Mesodermal cell (in vitro differentiated cells): ENCODE measurements at regions not wholly inside any gene's neighbourhood (a gene's known extent, or its start where the extent isn't known, plus 50 kb on each side); places are given as distances from the start of the nearest gene placed in this dataset.
"Not testable (repeated sequence)": the region's sequence is repeated elsewhere in the genome, so short reads cannot be mapped to it uniquely, and the experiment has no call there.

ENCODE experiments used
- H3K27ac ChIP-seq: 2 replicates; pipeline ENCODE4 v1.7.0; 2013; ENCODE audit warnings: mild to moderate bottlenecking, low read depth, low read length, moderate library complexity; ENCODE audit not compliant: severe bottlenecking
- H3K36me3 ChIP-seq: 2 replicates; pipeline ENCODE4 v1.7.1; 2013; ENCODE audit warnings: mild to moderate bottlenecking, low read length, moderate library complexity; ENCODE audit not compliant: control insufficient read depth, insufficient read depth
- H3K4me1 ChIP-seq: one replicate; pipeline ENCODE4 v1.7.1; 2013; ENCODE audit warnings: mild to moderate bottlenecking, low read length; ENCODE audit not compliant: insufficient read depth, control insufficient read depth, poor library complexity, severe bottlenecking
- H3K4me3 ChIP-seq: 2 replicates; pipeline ENCODE4 v1.7.0; 2013; ENCODE audit warnings: low read length, control low read depth, mild to moderate bottlenecking; ENCODE audit not compliant: insufficient read depth, poor library complexity, severe bottlenecking; ENCODE audit errors: extremely low read depth
- H3K9me3 ChIP-seq: 2 replicates; pipeline ENCODE4 v1.7.1; 2013; ENCODE audit warnings: mild to moderate bottlenecking, low read length, moderate library complexity; ENCODE audit not compliant: control insufficient read depth
- WGBS, 2 experiments: methylation state at CpG; one replicate each; pipeline ENCODE4 v1.1.5; 2013; ENCODE audit warnings: missing lambda C conversion rate in 2 of 2; ENCODE audit not compliant: insufficient coverage in 2 of 2; 5-methylcytosine and 5-hydroxymethylcytosine counted together

- Histone ChIP-seq H3K4me3 (no peak overlapping the region), H3K36me3 (no peaks in the 10 kb centered on the region), H3K9me3 (no peaks in the 10 kb centered on the region), H3K4me1 (no peaks in the 10 kb centered on the region), H3K27ac (no peak overlapping the region)
- 84 to 92% methylated on average over 3 to 4 of the region's 5 CpGs for WGBS, 2 experiments
Observed at GRCh38 chr9:38128752-38129270, 59.8 kb upstream of the SHB start.

GRCh38 chr9:38127271-38127839 lies 58.3 kb upstream of the SHB start:
- 82 to 89% methylated on average over 5 of the region's 6 CpGs for WGBS, 2 experiments
- no peak overlapping the region for H3K4me3 ChIP-seq
- no peaks in the 10 kb centered on the region for H3K36me3 ChIP-seq
- no peak overlapping the region for H3K27ac ChIP-seq
- no peaks in the 10 kb centered on the region for H3K4me1 ChIP-seq
- H3K9me3 ChIP-seq, result no peaks in the 10 kb centered on the region

DNA sequence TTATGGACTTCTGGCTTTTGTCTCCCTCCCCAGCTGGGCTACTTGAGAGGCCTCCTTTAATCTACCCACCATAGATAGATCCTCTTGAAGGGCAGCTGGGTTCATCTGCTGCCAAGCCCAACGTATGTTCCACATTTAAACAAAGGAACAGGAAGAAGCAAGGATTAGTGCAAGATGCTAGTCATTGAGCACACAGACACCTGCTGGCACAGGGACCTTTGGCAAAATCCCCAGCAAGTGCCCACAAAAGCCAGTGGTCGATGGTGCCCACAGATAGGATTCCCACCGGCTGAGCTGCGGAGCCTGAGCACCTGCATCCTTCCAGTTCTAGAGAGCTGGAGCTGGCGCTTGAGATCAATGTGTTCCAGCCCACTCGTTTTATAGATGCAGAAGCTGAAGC lies 57.7 kb upstream of the SHB start:
- Histone ChIP-seq H3K4me3 (no peak overlapping the region), H3K27ac (no peak overlapping the region), H3K4me1 (no peaks in the 10 kb centered on the region), H3K9me3 (no peaks in the 10 kb centered on the region), H3K36me3 (no peaks in the 10 kb centered on the region)
- 86 to 88% methylated on average over 5 to 6 of the region's 6 CpGs for WGBS, 2 experiments

DNA sequence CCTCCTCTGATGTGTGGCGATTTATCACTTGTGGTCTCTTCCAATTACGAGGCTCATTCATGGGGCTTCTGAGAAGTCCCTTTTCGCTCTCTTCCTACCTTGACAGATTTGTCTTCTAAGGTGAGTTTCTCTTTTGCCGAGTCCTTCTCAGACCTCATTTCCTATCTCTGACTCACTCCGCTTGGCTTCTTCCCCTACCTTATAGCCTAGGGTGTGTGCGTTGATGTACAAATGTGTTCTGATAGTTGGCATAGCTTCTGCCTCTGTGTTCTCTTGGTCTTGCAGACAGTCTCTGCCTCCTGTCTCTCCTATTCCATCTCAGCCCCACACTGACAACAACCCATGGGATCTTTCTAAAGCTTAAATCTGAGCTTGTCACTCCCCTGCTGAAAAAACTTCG lies 56.9 kb upstream of the SHB start:
- no peak overlapping the region for H3K27ac ChIP-seq
- WGBS, 2 experiments, result 88 to 100% methylated on average over 4 of the region's 7 CpGs
- H3K9me3 ChIP-seq, result no peaks in the 10 kb centered on the region
- H3K4me3 ChIP-seq, result no peak overlapping the region
- H3K36me3 ChIP-seq, result no peaks in the 10 kb centered on the region
- H3K4me1 ChIP-seq, result no peaks in the 10 kb centered on the region

DNA sequence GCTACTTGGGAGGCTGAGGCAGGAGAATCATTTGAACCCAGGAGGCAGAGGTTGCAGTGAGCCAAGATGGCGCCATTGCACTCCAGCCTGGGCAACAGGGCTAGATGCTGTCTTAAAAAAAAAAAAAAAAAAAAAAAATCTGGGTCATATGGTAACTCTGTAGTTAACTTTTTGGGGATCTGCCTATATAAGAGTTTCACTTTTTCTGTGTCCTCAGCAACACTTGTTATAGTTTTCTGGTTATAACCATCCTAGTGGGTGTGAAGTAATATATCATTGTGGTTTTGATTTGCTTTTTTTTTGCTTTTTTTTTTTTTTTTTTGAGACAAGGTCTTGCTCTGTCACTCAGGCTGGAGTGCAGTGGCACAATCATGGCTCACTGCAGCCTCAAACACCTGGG lies 54.3 kb upstream of the SHB start:
- H3K4me3 ChIP-seq, H3K9me3 ChIP-seq, H3K27ac ChIP-seq, H3K4me1 ChIP-seq, H3K36me3 ChIP-seq: not testable (repeated sequence)
- 100% methylated on average over 1 of the region's 1 CpG; no CpG with 5 or more reads in 1 of the 2 experiments for WGBS, 2 experiments

GRCh38 chr9:38120961-38121360 lies 51.9 kb upstream of the SHB start:
- no peak overlapping the region for H3K4me3 ChIP-seq
- H3K4me1 ChIP-seq, result no peaks in the 10 kb centered on the region
- H3K36me3 ChIP-seq, result no peaks in the 10 kb centered on the region
- no peaks in the 10 kb centered on the region for H3K9me3 ChIP-seq
- no peak overlapping the region for H3K27ac ChIP-seq
- 84 to 94% methylated on average over 4 to 5 of the region's 6 CpGs for WGBS, 2 experiments

GRCh38 chr9:38119560-38120236 lies 50.7 kb upstream of the SHB start:
- H3K27ac ChIP-seq, result no peak overlapping the region
- 98% methylated on average over 4 of the region's 5 CpGs for WGBS, 2 experiments
- no peaks in the 10 kb centered on the region for H3K9me3 ChIP-seq
- no peaks in the 10 kb centered on the region for H3K36me3 ChIP-seq
- H3K4me1 ChIP-seq, result no peaks in the 10 kb centered on the region
- no peak overlapping the region for H3K4me3 ChIP-seq

DNA sequence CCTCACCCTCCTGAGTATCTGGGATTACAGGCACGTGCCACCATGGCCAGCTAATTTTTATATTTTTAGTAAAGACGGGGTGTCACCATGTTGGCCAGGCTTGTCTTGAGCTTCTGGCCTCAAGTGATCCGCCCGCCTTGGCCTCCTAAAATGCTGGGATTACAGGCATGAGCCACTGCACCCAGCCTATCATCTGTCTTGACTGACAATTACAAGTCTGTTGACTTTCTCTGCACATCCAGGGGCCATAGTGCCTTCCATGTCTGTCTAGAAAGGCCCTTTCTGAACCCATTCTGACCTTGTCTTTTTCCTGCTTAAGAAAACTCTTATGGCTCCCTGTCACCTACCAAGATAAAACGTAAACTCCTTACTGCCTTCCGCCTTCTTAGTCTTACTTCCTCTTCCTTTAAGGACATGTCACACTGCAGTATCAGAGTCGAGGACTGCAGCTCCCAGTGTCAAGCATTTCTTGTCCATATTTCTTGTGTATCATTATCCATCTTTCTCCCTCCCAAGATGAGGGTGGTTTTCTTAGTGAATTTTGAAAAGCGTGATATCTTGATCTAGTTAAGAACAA lies 49.9 kb upstream of the SHB start:
- 83 to 95% methylated on average over 5 to 6 of the region's 8 CpGs for WGBS, 2 experiments
- no peaks in the 10 kb centered on the region for H3K36me3 ChIP-seq
- no peak overlapping the region for H3K27ac ChIP-seq

More for the DNA sequence above, 49.9 kb upstream of the SHB start:
- H3K9me3 ChIP-seq, result no peaks in the 10 kb centered on the region
- H3K4me3 ChIP-seq, result no peak overlapping the region
- no peaks in the 10 kb centered on the region for H3K4me1 ChIP-seq
